Gastrocnemius medialis (tissue), 4 donors: ENCODE measurements at regions not wholly inside any gene's neighbourhood (a gene's known extent, or its start where the extent isn't known, plus 50 kb on each side); places are given as distances from the start of the nearest gene placed in this dataset.

Experiments used
- POLR2A ChIP-seq, 2 donors: fragments of 450-650 bp; IDR thresholded peaks; one replicate each; pipeline ENCODE4 v1.6.1; 2017; ENCODE audit warnings: antibody characterized with exemption in 2 of 2, mild to moderate bottlenecking in 2 of 2, moderate library complexity in 2 of 2
- TF ChIP-seq, protein P1 (sequence below), 5 experiments: fragments of 450-650 bp in 3 of 5; fragments of 200-600 bp in 2 of 5; sonication (generic) in 2 of 5; IDR thresholded peaks in 4 of 5; conservative IDR thresholded peaks in 1 of 5; 1 replicate in 4 of 5; 2 replicates in 1 of 5; pipeline ENCODE4 v1.5.1; 2016 to 2019; ENCODE audit warnings: antibody characterized with exemption in 5 of 5, mild to moderate bottlenecking in 3 of 5, moderate library complexity in 3 of 5

DNA sequence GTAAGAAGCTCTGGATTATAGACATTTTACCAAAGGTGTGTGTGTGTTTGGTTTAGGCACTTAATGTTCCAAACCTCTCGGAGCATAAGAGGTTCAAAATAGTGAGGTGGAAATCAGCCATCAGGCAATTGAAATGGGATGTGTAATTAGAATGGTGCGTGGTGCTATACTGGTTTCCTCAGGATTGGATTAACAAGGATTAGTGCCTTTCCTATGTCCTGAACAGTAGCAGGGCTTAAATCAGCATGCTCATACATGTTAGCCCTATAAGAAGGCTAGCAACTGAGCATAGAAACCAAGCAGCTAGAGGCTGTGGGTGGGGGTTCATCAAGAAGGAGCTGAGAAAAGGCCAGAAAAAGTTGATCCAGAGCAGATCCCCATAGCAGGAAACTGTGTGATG is 256.8 kb upstream of the CXXC4 start:
- TF ChIP-seq, protein P1, sequence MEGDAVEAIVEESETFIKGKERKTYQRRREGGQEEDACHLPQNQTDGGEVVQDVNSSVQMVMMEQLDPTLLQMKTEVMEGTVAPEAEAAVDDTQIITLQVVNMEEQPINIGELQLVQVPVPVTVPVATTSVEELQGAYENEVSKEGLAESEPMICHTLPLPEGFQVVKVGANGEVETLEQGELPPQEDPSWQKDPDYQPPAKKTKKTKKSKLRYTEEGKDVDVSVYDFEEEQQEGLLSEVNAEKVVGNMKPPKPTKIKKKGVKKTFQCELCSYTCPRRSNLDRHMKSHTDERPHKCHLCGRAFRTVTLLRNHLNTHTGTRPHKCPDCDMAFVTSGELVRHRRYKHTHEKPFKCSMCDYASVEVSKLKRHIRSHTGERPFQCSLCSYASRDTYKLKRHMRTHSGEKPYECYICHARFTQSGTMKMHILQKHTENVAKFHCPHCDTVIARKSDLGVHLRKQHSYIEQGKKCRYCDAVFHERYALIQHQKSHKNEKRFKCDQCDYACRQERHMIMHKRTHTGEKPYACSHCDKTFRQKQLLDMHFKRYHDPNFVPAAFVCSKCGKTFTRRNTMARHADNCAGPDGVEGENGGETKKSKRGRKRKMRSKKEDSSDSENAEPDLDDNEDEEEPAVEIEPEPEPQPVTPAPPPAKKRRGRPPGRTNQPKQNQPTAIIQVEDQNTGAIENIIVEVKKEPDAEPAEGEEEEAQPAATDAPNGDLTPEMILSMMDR (IDR thresholded peaks at IDR 0.05 in 4 of 5, conservative IDR thresholded peaks at IDR 0.05 in 1 of 5) = no peak
- no peak for TF ChIP-seq POLR2A (IDR thresholded peaks at IDR 0.05)
